Fibroblast of peridontal ligament (primary cell): ENCODE measurements at regions not wholly inside any gene's neighbourhood (a gene's known extent, or its start where the extent isn't known, plus 50 kb on each side); places are given as distances from the start of the nearest gene placed in this dataset.
"Not testable (repeated sequence)": the region's sequence is repeated elsewhere in the genome, so short reads cannot be mapped to it uniquely, and the experiment has no call there.

Experiments
- DNase-seq: peaks from one replicate; pipeline ENCODE4 v3.0.0-alpha.2; 2010; ENCODE audit errors: extremely low read depth

GRCh38 chr6:77324866-77325265 is 138.4 kb downstream of the HTR1B start:
- peak; percentile 48 for DNase-seq

- DNase-seq = no peak
Observed at GRCh38 chr6:77322604-77323003, 140.7 kb downstream of the HTR1B start.

DNA sequence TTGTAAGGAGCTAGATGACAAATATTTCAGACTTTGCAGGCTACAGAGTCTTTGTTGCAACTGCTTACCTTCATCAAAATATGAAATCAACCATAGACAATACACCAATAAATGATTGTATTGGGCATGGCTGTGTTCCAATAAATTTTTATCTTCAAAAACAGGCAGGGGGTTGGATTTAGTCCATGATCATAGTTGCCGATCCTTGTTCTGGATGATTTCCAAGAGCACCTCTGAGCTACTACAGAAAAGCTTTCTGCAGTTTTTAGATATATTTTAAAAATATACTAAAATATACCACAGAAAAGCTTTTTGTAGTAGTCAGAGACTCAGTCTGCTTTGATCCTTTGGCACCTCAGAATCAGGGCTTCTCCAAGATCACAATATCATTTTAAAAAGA is 145.0 kb downstream of the HTR1B start:
- no peak for DNase-seq

DNA sequence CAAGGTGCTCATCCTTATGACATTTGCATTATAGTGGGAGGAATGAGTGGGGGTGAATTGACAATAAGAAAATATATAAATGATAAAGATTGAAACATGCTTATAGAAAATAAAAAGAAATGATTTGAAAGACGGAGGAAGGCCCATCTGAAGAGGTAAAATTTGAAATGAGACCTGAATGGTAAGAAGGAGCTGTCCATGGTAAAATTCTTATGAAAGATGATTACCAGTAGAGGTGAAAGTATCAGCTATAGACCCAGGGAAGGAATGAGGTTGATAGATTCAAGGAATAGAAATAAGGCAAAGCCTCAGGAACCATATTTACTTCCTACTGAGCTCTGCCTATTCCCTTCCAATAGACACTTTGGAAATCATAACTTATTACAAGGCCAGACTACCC is 149.7 kb downstream of the HTR1B start:
- no peak for DNase-seq

DNA sequence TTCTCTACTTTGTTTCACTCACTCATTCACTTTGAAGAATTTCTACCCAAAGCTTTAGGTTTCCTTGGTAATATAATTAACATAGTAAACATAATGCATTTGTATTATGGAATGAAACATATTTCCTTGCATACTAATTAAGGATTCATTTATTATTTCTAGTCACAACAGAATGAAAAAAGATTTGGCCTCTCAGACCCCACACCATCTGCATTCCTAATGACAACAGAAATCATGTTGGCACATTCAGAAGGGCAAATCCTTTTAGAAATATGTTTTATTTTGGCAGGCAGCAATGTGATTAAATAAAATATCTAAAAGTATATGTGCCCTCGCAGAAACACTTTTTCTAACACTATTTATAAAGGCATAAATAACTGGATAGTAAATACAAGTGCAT is 163.4 kb downstream of the HTR1B start:
- no peak for DNase-seq

GRCh38 chr6:77298283-77298682 is 165.0 kb downstream of the HTR1B start:
- no peak for DNase-seq

DNA sequence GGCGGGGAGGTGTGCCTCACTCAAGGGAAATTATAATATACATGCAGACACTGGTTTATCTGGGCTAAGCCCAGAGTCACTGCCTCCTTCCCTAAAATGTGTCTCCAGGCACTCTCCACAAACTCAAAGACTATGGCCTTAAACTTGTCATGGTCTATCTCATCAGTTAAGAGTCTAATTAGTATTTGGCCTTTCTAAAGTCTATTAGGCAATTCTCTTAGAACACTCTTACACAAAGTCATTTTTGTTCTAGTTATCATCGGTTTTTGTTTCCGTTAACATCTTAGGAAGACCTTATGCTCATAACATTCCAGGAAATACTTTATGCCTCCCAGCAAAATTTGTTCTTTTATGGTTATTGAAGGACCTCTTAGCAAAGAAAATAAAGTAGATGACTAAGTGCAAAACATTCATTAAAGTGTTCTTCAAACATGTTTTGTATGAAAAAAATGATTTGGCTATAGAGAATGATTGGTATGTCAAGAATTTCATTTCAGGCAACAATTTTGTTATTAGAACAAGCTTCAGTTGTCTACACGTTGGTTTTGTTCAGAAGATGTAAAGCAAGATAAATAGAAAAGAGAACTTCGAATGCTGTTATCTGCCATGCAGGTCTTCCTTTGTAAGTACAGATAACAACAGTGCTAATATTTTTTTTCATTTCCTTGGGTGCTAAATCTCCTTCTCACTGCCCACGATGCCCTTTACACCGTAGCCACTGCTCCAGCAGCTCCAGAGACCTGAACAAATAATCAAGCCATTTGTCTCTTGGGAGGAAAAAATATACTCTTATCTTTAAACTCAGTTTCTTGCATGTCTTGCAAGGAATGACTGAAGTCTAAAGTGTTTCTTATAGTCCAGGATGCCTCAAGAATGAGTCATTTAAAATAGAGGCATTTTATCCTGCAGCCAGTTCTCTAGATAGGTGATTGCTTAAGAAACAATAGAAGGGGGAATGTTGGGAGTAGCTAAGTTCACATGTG is 170.4 kb downstream of the HTR1B start:
- peak; percentile 22 for DNase-seq

DNA sequence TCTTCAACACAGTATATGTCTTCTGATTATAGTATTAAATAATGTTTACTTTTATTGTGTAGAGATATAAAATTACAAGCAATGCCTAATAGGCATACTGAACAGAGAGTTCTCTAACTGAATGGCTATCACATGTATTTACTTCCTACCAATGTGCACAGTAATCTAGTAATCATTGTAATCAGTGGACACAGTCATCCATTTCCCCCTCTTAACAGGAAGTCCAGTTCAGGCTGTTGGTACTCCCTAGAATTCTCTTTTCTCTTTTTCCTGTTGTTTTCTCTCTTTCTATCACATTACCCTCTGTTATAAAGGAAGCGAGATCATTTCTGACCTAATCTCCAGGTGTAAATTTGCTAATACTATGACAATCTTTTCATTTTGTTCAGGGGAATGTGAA is 172.5 kb downstream of the HTR1B start:
- DNase-seq = no peak

DNA sequence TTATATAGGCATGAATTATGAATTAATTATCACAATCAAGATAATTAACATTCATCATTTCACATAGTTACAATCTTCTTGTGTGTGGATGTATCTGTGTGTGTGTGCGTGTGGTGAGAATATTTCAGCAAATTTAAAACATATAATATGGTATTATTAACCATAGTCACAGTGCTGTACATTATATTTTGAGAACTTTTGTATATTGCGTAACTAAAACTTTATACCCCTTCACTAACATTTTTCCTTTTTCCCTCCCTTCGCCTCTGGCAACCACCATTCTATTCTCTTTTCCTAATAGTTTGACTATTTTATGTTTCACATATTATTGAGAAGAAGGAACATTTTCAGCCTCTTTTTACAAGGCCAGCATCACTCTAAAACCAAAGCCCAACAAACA is 176.8 kb downstream of the HTR1B start:
- no peak for DNase-seq

DNA sequence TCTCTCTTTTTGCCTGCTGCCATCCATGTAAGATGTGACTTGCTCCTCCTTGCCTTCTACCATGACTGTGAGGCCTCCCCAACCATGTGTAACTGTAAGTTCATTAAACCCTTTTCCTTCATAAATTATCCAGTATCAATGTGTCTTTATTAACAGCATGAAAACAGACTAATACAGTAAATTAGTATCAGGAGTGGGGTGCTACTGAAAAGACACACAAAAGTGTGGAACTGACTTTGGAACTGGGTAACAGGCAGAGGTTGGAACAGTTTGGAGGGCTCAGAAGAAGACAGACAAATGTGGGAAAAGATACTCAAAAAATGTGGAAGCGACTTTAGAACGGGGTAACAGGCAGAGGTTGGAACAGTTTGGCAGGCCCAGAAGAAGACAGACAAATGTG is 189.4 kb downstream of the HTR1B start:
- DNase-seq = no peak

DNA sequence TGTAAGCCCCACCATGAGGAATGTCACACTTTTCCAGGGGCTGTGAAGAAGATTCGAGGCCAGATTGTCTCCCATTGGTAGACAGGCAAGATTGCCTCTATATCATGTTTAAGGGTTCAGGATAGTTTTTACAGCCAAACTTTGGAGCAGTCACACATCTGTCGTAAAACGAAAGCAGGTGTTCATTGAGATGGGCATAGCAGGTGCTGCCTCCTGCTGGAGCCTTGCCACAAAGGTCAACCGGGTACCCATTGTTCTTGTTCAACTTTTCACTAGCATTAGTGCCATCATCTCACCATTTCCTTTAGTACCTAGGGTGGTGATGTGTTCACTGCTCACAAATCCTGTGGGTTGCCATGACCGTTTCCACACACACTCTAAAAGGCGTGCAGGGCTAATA is 198.3 kb downstream of the HTR1B start:
- DNase-seq = no peak

DNA sequence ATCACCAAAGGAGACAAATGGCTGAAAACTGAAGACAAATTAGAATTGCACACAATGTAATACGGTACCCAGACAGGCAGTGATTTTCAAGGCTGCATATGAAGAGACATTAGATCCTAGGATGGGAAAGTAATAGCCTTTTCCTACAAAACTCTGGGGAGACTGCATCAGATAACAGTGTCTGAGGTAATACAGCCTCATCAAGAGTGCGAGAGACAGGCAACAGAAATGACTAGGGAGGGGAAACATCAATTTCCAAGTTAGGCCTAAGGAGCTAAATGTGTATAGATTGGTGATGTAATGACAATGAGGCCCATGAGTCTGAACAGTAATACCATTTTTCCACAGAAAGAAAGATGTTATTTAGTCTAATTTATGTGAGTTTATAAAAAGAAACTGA is 200.3 kb downstream of the HTR1B start:
- DNase-seq = no peak

GRCh38 chr6:77251801-77252200 is 211.5 kb downstream of the HTR1B start:
- not testable (repeated sequence) for DNase-seq

- no peak for DNase-seq
Observed at GRCh38 chr6:77249560-77249959, 213.7 kb downstream of the HTR1B start.

- DNase-seq = no peak
Observed at GRCh38 chr6:77245026-77245425, 218.3 kb downstream of the HTR1B start.

GRCh38 chr6:77231438-77232305 is 231.6 kb downstream of the HTR1B start:
- DNase-seq = no peak

DNA sequence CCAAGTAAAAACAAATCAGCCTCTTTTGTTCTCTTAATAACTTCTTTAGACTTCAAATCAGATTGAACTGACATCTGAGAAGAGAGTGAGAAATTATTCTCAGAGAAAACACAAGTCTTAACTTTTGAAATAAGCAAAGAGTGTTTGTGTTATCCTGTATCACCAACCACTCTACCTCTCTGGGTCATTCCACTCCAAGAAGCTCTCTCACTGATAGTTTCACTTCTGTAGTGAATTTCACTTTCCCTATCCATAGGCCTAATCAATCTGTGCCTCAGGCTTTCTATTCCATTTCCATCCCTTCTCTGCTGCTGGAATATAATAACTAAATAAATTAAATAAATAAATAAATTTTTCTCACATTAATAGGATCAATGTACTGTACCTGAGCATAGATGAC is 235.0 kb downstream of the HTR1B start:
- DNase-seq = no peak

- no peak for DNase-seq
Observed at GRCh38 chr6:77217896-77218295, 245.4 kb downstream of the HTR1B start.

DNA sequence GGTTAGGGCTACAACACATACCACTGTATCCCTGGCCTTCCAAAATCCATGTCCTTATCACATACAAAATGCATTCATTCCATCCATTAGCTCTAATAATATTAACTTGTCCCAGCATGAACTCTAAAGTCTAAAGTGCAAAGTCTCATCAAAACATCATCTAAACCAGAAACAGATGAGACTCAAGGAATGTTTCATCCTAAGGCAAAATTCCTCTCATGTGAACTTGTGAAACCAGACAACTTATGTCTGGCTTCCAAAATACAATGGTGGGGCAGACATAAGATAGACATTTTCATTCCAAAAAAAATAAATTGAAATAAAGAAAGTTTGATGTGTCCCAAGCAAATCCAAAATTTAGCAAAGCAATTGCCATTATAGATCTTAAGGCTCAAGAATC is 257.4 kb downstream of the HTR1B start:
- no peak for DNase-seq

DNA sequence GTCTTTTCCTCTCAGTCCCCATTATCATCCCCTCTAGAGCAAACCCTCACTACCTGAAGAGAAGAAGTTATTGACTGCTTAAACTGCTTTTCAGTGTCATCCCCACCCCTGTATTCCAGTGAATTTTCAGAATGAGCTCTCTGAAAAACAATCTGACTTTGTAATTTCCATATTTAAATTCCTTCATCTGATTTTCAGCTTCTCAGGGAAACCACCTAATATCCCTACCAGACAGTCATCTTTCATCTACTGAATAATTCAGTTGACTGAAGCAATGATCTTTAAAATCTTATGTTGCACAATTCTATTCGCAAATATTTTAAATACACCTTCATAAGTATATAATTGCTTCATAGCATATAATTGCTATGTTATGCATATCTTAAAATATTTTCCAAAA is 258.7 kb downstream of the HTR1B start:
- no peak for DNase-seq

DNA sequence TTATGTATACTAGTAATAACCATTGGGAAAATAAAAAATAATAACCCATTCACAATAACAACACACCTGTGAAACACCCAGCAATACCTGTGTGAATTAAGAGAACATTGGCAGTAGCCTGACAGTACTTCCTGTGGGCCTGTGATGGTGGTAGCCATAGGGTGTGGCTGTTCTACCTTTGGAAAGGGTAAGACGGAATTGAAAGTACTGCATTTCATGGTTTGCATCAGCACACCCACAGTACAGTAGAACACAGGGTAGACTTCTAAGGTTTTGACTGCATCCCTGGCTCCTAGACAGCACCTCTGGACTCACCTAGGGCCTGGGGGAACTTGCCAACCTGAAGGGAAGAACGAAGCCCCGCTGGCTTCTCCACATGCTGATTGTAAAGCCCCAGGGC is 279.8 kb downstream of the HTR1B start:
- DNase-seq = no peak

DNA sequence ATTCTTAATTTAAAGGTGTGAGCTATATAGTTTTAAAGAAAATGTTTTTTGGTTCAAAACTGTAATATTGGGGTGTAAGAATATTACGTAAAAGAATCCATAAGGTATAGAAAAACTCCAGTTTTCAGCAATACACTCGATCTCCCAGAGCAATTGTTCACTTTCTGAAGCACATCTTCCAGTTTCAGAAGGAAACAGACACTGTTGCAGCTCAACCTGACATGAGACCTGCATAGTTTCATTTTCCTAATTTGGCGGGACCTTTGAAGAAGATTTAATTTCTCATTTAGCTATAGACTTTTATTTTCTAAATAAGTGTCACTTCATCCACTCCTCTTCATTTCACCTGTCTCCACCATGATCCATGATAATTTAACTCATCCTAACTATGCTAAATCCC is 281.5 kb downstream of the HTR1B start:
- no peak for DNase-seq

DNA sequence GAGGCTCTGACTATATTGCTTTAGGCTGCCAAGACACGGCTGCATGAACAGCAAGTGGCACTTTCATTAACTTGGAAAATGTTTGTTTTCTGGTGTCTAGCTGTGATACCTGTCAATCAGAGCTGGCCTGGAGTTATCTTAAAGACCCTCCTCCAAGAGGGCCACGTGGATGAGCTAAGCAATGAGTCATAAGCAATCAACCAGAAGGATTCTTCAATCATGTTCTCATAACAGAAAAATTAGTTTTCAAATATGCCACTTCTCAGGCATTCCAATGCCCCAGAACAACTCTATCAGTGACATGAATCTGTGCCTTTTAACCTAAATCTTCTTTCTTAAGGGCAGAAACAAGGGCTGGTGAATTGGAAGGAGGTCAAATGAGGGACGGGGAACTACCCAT is 283.0 kb downstream of the HTR1B start:
- DNase-seq = no peak
